WTC11 (cell line): ENCODE measurements at regions not wholly inside any gene's neighbourhood (a gene's known extent, or its start where the extent isn't known, plus 50 kb on each side); places are given as distances from the start of the nearest gene placed in this dataset.

ENCODE experiments used
- ATAC-seq: fragments of 200-7000 bp; cut with Tn5 transposase; 2 replicates; pipeline ENCODE4 v1.10.0; 2021; ENCODE audit warnings: mild to moderate bottlenecking, moderate library complexity
- CTCF ChIA-PET: fragments of 300-600 bp; sonication (Branson Sonifier 250); formaldehyde crosslinking; loops from one replicate; lab custom pipeline; 2021; ENCODE audit warnings: antibody characterized with exemption; lab: Charles Lee
- POLR2A ChIA-PET: fragments of 350-600 bp; sonication (Branson Sonifier 250); formaldehyde crosslinking; loops from one replicate; lab custom pipeline; 2021; ENCODE audit warnings: antibody characterized with exemption; lab: Charles Lee
- DNase-seq: peaks from one replicate; pipeline ENCODE4 v3.0.0; 2021; ENCODE audit warnings: low spot score
- H3K27ac Mint-ChIP-seq: 2 replicates; pipeline ENCODE4 v1.8.0; 2021; ENCODE audit warnings: mixed read lengths
- H3K27me3 Mint-ChIP-seq: 2 replicates; pipeline ENCODE4 v1.8.0; 2021; ENCODE audit warnings: low read depth, mild to moderate bottlenecking, moderate library complexity, mixed read lengths
- H3K36me3 Mint-ChIP-seq: 2 replicates; pipeline ENCODE4 v1.8.0; 2021; ENCODE audit warnings: mixed read lengths
- H3K4me1 Mint-ChIP-seq: 2 replicates; pipeline ENCODE4 v1.8.0; 2022; ENCODE audit warnings: mixed read lengths
- H3K4me3 Mint-ChIP-seq: 2 replicates; pipeline ENCODE4 v1.8.0; 2021; ENCODE audit warnings: mild to moderate bottlenecking, moderate library complexity, mixed read lengths
- H3K9me3 Mint-ChIP-seq: 2 replicates; pipeline ENCODE4 v1.8.0; 2021; ENCODE audit warnings: mixed read lengths
- CREM ChIP-seq: sonication (generic); formaldehyde crosslinking; IDR thresholded peaks from 2 replicates; pipeline ENCODE4 v1.8.1; 2022; ENCODE audit warnings: mild to moderate bottlenecking, missing genetic modification reagents, moderate library complexity
- ESRRA ChIP-seq: sonication (generic); formaldehyde crosslinking; IDR thresholded peaks from 2 replicates; pipeline ENCODE4 v1.8.1; 2022; ENCODE audit warnings: mild to moderate bottlenecking, missing genetic modification reagents, borderline replicate concordance
- GTF2I ChIP-seq: fragments of 250-450 bp; sonication (Bioruptor Pico); conservative IDR thresholded peaks from 2 replicates; pipeline ENCODE4 v1.4.0; 2021; ENCODE audit warnings: mild to moderate bottlenecking
- IRF1 ChIP-seq: sonication (generic); formaldehyde crosslinking; IDR thresholded peaks from 2 replicates; pipeline ENCODE4 v1.8.0; 2023; ENCODE audit warnings: missing genetic modification reagents
- NR2C2 ChIP-seq: sonication (generic); formaldehyde crosslinking; IDR thresholded peaks from 2 replicates; pipeline ENCODE4 v1.8.0; 2022; ENCODE audit warnings: mild to moderate bottlenecking, missing genetic modification reagents
- NR3C1 ChIP-seq: sonication (generic); formaldehyde crosslinking; conservative IDR thresholded peaks from 2 replicates; pipeline ENCODE4 v1.8.1; 2023; ENCODE audit warnings: low read depth, mild to moderate bottlenecking, missing genetic modification reagents
- OVOL2 ChIP-seq: fragments of 250-450 bp; sonication (Bioruptor Pico); IDR thresholded peaks from 2 replicates; pipeline ENCODE4 v1.9.0; 2021; ENCODE audit warnings: mild to moderate bottlenecking, borderline replicate concordance
- SMAD3 ChIP-seq: sonication (generic); formaldehyde crosslinking; IDR thresholded peaks from 2 replicates; pipeline ENCODE4 v1.8.0; 2022; ENCODE audit warnings: missing genetic modification reagents, mild to moderate bottlenecking, borderline replicate concordance
- TEAD1 ChIP-seq: sonication (generic); formaldehyde crosslinking; IDR thresholded peaks from 2 replicates; pipeline ENCODE4 v1.8.0; 2022; ENCODE audit warnings: mild to moderate bottlenecking, missing genetic modification reagents
- ZNF121 ChIP-seq: sonication (generic); formaldehyde crosslinking; IDR thresholded peaks from 2 replicates; pipeline ENCODE4 v1.8.0; 2023; ENCODE audit warnings: missing genetic modification reagents
- ZNF219 ChIP-seq: sonication (generic); formaldehyde crosslinking; IDR thresholded peaks from 2 replicates; pipeline ENCODE4 v1.8.0; 2023; ENCODE audit warnings: missing genetic modification reagents, mild to moderate bottlenecking, borderline replicate concordance
- ZNF281 ChIP-seq: sonication (generic); formaldehyde crosslinking; IDR thresholded peaks from 2 replicates; pipeline ENCODE4 v1.8.0; 2023; ENCODE audit warnings: mild to moderate bottlenecking, missing genetic modification reagents
- ZNF423 ChIP-seq: fragments of 250-450 bp; sonication (Bioruptor Pico); IDR thresholded peaks from 2 replicates; pipeline ENCODE4 v2.1.2; 2022; ENCODE audit warnings: mild to moderate bottlenecking, moderate library complexity
- ZNF532 ChIP-seq: fragments of 250-450 bp; sonication (Bioruptor Pico); IDR thresholded peaks from 2 replicates; pipeline ENCODE4 v1.9.0; 2021; ENCODE audit warnings: mild to moderate bottlenecking, borderline replicate concordance
- TF ChIP-seq, protein P1 (sequence below): sonication (generic); formaldehyde crosslinking; IDR thresholded peaks from 2 replicates; pipeline ENCODE4 v1.8.0; 2022; ENCODE audit warnings: mild to moderate bottlenecking, missing genetic modification reagents
- TF ChIP-seq, protein P2 (sequence below): sonication (generic); formaldehyde crosslinking; IDR thresholded peaks from 2 replicates; pipeline ENCODE4 v1.8.0; 2023; ENCODE audit warnings: missing genetic modification reagents, mild to moderate bottlenecking, borderline replicate concordance
- TF ChIP-seq, protein P3 (sequence below): sonication (generic); formaldehyde crosslinking; IDR thresholded peaks from 2 replicates; pipeline ENCODE4 v1.8.1; 2022; ENCODE audit warnings: low read depth, missing genetic modification reagents, borderline replicate concordance
- TF ChIP-seq, protein P4 (sequence below): fragments of 250-450 bp; sonication (Bioruptor Pico); IDR thresholded peaks from 2 replicates; pipeline ENCODE4 v1.9.0; 2021; ENCODE audit warnings: mild to moderate bottlenecking

DNA sequence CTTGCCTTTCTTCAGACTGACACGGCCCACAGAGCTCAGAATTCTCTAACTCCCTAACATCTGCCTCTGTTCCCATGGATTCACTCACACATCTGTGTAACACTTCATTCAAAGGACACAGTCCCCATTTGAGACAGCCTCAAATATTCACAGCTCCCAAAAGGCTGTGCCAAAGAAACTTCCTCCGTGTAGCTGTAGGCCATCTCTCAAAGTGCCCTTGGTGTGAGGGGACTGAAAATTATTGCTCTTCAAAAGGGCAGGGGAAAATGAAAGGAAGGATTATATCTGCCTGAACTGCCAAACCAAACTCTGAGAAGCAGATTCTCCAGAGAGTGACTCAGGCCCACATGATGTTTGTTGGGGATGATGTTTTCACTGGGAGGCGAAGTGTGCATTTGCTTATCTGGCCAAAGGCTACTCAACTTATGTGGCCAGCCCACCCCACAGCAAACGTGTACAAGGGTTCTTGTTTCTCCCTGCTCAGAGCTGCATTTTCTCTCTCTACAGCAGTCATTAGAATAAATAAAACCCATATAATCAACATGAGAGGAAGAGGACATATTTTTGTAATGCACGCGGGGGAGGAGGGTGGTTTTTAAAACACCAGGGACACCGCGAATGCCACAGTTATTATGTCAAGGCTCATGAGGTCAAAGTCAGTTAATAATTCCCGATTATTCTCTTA lies 302.4 kb upstream of the NFE2L3 start:
- no peak for TF ChIP-seq ZNF281 (CRISPR knock-in tag)
- TF ChIP-seq ZNF219 (CRISPR knock-in tag) = no peak
- no peak for TF ChIP-seq ZNF532 (CRISPR knock-in tag)
- no peak for TF ChIP-seq CREM (CRISPR knock-in tag)
- TF ChIP-seq GTF2I (CRISPR knock-in tag) = no peak
- TF ChIP-seq TEAD1 (CRISPR knock-in tag) = no peak
- no peak for TF ChIP-seq ESRRA
- no peak for TF ChIP-seq ZNF423 (CRISPR knock-in tag)
- no peak for TF ChIP-seq NR2C2 (CRISPR knock-in tag)
- no peak for TF ChIP-seq SMAD3 (CRISPR knock-in tag)
- TF ChIP-seq OVOL2 (CRISPR knock-in tag) = no peak
- TF ChIP-seq, protein P1, sequence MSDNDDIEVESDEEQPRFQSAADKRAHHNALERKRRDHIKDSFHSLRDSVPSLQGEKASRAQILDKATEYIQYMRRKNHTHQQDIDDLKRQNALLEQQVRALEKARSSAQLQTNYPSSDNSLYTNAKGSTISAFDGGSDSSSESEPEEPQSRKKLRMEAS (CRISPR knock-in tag) = no peak
- TF ChIP-seq, protein P2, sequence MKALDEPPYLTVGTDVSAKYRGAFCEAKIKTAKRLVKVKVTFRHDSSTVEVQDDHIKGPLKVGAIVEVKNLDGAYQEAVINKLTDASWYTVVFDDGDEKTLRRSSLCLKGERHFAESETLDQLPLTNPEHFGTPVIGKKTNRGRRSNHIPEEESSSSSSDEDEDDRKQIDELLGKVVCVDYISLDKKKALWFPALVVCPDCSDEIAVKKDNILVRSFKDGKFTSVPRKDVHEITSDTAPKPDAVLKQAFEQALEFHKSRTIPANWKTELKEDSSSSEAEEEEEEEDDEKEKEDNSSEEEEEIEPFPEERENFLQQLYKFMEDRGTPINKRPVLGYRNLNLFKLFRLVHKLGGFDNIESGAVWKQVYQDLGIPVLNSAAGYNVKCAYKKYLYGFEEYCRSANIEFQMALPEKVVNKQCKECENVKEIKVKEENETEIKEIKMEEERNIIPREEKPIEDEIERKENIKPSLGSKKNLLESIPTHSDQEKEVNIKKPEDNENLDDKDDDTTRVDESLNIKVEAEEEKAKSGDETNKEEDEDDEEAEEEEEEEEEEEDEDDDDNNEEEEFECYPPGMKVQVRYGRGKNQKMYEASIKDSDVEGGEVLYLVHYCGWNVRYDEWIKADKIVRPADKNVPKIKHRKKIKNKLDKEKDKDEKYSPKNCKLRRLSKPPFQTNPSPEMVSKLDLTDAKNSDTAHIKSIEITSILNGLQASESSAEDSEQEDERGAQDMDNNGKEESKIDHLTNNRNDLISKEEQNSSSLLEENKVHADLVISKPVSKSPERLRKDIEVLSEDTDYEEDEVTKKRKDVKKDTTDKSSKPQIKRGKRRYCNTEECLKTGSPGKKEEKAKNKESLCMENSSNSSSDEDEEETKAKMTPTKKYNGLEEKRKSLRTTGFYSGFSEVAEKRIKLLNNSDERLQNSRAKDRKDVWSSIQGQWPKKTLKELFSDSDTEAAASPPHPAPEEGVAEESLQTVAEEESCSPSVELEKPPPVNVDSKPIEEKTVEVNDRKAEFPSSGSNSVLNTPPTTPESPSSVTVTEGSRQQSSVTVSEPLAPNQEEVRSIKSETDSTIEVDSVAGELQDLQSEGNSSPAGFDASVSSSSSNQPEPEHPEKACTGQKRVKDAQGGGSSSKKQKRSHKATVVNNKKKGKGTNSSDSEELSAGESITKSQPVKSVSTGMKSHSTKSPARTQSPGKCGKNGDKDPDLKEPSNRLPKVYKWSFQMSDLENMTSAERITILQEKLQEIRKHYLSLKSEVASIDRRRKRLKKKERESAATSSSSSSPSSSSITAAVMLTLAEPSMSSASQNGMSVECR = no peak
- TF ChIP-seq ZNF121 (CRISPR knock-in tag) = no peak
- TF ChIP-seq, protein P3, sequence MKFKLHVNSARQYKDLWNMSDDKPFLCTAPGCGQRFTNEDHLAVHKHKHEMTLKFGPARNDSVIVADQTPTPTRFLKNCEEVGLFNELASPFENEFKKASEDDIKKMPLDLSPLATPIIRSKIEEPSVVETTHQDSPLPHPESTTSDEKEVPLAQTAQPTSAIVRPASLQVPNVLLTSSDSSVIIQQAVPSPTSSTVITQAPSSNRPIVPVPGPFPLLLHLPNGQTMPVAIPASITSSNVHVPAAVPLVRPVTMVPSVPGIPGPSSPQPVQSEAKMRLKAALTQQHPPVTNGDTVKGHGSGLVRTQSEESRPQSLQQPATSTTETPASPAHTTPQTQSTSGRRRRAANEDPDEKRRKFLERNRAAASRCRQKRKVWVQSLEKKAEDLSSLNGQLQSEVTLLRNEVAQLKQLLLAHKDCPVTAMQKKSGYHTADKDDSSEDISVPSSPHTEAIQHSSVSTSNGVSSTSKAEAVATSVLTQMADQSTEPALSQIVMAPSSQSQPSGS (CRISPR knock-in tag) = no peak
- TF ChIP-seq, protein P4, sequence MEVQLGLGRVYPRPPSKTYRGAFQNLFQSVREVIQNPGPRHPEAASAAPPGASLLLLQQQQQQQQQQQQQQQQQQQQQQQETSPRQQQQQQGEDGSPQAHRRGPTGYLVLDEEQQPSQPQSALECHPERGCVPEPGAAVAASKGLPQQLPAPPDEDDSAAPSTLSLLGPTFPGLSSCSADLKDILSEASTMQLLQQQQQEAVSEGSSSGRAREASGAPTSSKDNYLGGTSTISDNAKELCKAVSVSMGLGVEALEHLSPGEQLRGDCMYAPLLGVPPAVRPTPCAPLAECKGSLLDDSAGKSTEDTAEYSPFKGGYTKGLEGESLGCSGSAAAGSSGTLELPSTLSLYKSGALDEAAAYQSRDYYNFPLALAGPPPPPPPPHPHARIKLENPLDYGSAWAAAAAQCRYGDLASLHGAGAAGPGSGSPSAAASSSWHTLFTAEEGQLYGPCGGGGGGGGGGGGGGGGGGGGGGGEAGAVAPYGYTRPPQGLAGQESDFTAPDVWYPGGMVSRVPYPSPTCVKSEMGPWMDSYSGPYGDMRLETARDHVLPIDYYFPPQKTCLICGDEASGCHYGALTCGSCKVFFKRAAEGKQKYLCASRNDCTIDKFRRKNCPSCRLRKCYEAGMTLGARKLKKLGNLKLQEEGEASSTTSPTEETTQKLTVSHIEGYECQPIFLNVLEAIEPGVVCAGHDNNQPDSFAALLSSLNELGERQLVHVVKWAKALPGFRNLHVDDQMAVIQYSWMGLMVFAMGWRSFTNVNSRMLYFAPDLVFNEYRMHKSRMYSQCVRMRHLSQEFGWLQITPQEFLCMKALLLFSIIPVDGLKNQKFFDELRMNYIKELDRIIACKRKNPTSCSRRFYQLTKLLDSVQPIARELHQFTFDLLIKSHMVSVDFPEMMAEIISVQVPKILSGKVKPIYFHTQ (CRISPR knock-in tag) = no peak
- no peak for TF ChIP-seq IRF1
- no peak for TF ChIP-seq NR3C1
- no peak overlapping the region for H3K4me3 Mint-ChIP-seq

More for the DNA sequence above, 302.4 kb upstream of the NFE2L3 start:
- no peak overlapping the region for H3K27ac Mint-ChIP-seq
- no peak for DNase-seq
- H3K27me3 Mint-ChIP-seq = peaks cover 33% of the 10 kb centered on the region
- no peaks in the 10 kb centered on the region for H3K36me3 Mint-ChIP-seq
- ATAC-seq = no peak
- CTCF ChIA-PET = interaction anchor here (0.9 to 2.4 kb wide), 3 partner anchors 11 to 633 kb away, joined by 3 to 10 read pairs (median 6); no protein-coding TSS in a partner anchor
- peaks cover 18% of the 10 kb centered on the region for H3K4me1 Mint-ChIP-seq
- H3K9me3 Mint-ChIP-seq = no peaks in the 10 kb centered on the region
- POLR2A ChIA-PET = no interaction called here
